ENCODE measurements at regions not wholly inside any gene's neighbourhood (a gene's known extent, or its start where the extent isn't known, plus 50 kb on each side); places are given as distances from the start of the nearest gene placed in this dataset.

DNA sequence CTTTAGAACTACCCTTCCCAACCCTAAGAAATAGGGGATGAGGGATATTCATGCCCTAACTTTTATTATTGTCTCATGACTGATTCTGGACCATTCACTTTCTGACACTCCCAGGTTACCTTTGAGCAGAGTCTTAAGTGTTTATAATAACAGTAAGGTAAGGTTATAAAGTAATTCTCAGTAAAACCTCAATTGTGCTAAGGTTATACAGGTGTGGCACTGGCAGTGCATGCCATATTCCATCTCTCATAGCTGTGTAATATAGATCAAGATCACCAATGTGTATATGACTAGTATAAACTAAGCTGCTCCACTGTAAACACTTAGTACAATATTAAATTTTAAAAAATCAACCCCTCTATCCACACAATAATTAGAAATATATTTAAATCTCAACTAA lies 89.1 kb downstream of the KCNJ2 start:
- Histone ChIP-seq H3K4me1 (ENCODE audit: control insufficient read depth in 1 of 2, insufficient read depth in 2 of 2, low read length in 2 of 2) (no peaks in the 10 kb centered on the region), H3K27me3 (ENCODE audit: low read depth, low read length) (no peaks in the 10 kb centered on the region), H3K4me3 (ENCODE audit: low read depth in 1 of 2, low read length in 2 of 2) (no peak overlapping the region), H3K36me3 (ENCODE audit: control insufficient read depth in 1 of 2, insufficient read depth in 2 of 2, low read length in 2 of 2) (no peaks in the 10 kb centered on the region), H3K27ac (ENCODE audit: low read length) (no peak overlapping the region), H3K9me3 (ENCODE audit: control insufficient read depth in 1 of 2, low read length in 2 of 2) (no peaks in the 10 kb centered on the region)

DNA sequence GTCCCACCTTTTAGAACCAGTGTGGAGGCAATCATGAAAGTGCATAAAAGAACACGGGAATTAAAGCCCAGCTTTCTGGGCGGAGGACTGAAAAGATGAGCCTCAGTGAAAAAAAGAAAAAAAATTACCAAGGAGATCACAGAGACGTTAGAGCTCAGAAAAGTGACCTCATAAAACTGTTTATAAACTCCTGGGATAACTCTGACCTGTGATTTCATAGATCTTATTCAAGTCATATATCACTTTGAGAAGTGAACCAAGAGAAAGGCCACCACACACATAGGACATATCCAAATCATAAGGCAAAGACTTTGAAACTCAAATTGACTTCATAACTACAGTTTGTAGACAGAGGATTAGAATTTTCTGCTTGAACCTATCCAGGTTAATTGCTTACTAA lies 90.1 kb downstream of the KCNJ2 start:
- no peaks in the 10 kb centered on the region for H3K4me1 ChIP-seq (ENCODE audit: control insufficient read depth in 1 of 2, insufficient read depth in 2 of 2, low read length in 2 of 2)
- H3K27me3 ChIP-seq (ENCODE audit: low read depth, low read length) = no peaks in the 10 kb centered on the region
- H3K36me3 ChIP-seq (ENCODE audit: control insufficient read depth in 1 of 2, insufficient read depth in 2 of 2, low read length in 2 of 2) = no peaks in the 10 kb centered on the region
- no peak overlapping the region for H3K4me3 ChIP-seq (ENCODE audit: low read depth in 1 of 2, low read length in 2 of 2)
- no peak overlapping the region for H3K27ac ChIP-seq (ENCODE audit: low read length)
- no peaks in the 10 kb centered on the region for H3K9me3 ChIP-seq (ENCODE audit: control insufficient read depth in 1 of 2, low read length in 2 of 2)

DNA sequence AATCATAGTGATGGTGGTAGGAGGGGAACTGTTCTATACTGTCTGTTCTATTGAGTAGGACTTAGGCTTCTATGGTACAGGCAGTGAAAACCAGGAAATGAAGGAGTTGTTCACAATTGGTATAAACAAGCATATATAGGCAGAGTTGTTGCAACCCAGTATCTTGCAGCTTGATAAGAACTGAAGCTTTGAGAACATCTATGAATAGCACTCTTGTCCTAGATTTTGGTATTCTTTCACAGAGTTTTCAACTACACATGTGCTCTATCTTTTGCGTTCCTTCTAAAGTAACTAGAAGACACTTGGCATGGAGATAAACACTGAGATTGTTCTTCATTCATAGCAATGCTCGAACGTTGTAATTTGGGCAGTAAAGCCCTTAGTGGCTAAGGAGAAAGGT lies 91.8 kb downstream of the KCNJ2 start:
- no peaks in the 10 kb centered on the region for H3K4me1 ChIP-seq (ENCODE audit: control insufficient read depth in 1 of 2, insufficient read depth in 2 of 2, low read length in 2 of 2)
- no peak overlapping the region for H3K27ac ChIP-seq (ENCODE audit: low read length)
- H3K9me3 ChIP-seq (ENCODE audit: control insufficient read depth in 1 of 2, low read length in 2 of 2) = no peaks in the 10 kb centered on the region

DNA sequence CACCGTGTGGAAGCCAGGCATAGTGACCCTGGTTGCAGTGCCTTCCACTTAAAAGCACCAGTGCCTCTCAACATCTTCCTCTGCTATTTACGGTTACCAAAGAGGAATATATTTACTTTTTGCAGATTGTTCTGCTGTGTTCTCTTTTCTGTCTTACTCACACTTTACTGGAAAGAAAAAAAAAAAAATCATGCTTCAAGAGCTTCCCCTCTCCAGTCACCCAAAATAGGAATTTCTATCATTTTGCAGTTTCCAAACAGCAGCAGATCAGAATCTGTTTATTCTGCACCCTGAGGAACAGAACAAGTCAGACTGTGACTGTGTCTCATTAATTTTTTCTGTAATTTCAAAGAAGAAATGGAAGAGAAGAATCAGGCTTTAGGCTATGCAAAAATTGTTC lies 96.1 kb downstream of the KCNJ2 start:
- Histone ChIP-seq H3K27me3 (ENCODE audit: low read depth, low read length) (no peaks in the 10 kb centered on the region), H3K4me1 (ENCODE audit: control insufficient read depth in 1 of 2, insufficient read depth in 2 of 2, low read length in 2 of 2) (no peaks in the 10 kb centered on the region), H3K27ac (ENCODE audit: low read length) (no peak overlapping the region), H3K9me3 (ENCODE audit: control insufficient read depth in 1 of 2, low read length in 2 of 2) (no peaks in the 10 kb centered on the region), H3K4me3 (ENCODE audit: low read depth in 1 of 2, low read length in 2 of 2) (no peak overlapping the region), H3K36me3 (ENCODE audit: control insufficient read depth in 1 of 2, insufficient read depth in 2 of 2, low read length in 2 of 2) (no peaks in the 10 kb centered on the region)

More for the DNA sequence above, 91.8 kb downstream of the KCNJ2 start:
- no peaks in the 10 kb centered on the region for H3K36me3 ChIP-seq (ENCODE audit: control insufficient read depth in 1 of 2, insufficient read depth in 2 of 2, low read length in 2 of 2)
- H3K27me3 ChIP-seq (ENCODE audit: low read depth, low read length) = no peaks in the 10 kb centered on the region
- H3K4me3 ChIP-seq (ENCODE audit: low read depth in 1 of 2, low read length in 2 of 2) = no peak overlapping the region

DNA sequence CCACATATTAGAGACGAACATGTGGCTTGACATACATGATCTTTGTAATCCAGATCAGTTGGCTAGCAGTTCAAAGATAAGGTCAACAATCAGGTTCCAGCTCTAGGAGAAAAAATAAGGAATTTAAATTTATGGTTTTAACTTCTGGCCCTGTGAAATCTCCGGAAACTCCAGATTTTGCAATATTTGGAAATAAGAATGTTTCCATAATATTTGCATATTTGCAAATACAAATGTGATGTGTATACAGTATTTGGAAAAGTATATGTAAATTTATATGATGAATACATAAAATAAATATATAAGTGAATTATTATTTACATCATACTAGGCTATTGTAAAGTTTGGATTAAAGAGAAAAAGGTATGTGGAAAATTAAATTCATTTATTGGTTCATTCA lies 97.1 kb downstream of the KCNJ2 start:
- Histone ChIP-seq H3K27ac (ENCODE audit: low read length) (no peak overlapping the region), H3K36me3 (ENCODE audit: control insufficient read depth in 1 of 2, insufficient read depth in 2 of 2, low read length in 2 of 2) (no peaks in the 10 kb centered on the region)

DNA sequence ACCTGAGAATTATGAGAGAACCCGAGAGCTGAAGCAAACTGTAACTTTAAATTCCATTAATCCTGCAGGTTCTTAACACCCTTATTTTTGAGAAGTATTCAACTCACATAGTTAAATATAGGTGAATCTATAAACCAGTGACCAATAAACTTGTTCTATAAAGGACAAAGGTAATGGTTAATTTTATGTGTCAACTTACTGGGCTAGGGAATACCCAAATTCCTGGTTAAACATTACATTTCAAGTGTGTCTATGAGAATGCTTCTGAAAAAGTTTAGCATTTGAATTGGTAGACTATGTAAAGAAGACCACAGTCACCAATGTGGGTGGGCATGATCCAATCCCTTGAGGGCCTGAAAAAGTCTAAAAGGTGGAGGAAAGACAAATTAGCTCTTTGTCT lies 99.1 kb downstream of the KCNJ2 start:
- Histone ChIP-seq H3K36me3 (ENCODE audit: control insufficient read depth in 1 of 2, insufficient read depth in 2 of 2, low read length in 2 of 2) (no peaks in the 10 kb centered on the region), H3K4me3 (ENCODE audit: low read depth in 1 of 2, low read length in 2 of 2) (no peak overlapping the region)

More for the DNA sequence above, 97.1 kb downstream of the KCNJ2 start:
- Histone ChIP-seq H3K4me1 (ENCODE audit: control insufficient read depth in 1 of 2, insufficient read depth in 2 of 2, low read length in 2 of 2) (no peaks in the 10 kb centered on the region), H3K27me3 (ENCODE audit: low read depth, low read length) (no peaks in the 10 kb centered on the region), H3K9me3 (ENCODE audit: control insufficient read depth in 1 of 2, low read length in 2 of 2) (no peaks in the 10 kb centered on the region), H3K4me3 (ENCODE audit: low read depth in 1 of 2, low read length in 2 of 2) (no peak overlapping the region)

DNA sequence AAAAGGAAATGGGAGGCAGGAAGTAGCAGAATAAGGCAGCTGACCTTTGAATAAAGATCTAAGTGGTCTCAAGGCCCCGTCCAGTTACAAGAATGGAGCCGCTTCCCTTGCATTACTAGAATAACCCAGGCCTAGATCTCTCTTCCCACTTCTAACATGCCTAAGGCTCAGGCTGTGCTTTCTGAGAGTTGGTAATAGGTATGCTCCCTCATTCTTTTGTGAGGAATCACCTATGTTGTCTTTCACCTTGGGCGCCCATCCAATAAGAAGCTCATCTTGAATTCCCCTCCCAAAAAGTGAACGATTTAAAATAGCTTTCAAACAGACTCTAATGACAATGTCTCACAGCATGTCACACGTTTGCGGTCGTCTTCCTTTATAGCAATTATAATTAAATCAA lies 101.2 kb downstream of the KCNJ2 start:
- Histone ChIP-seq H3K4me1 (ENCODE audit: control insufficient read depth in 1 of 2, insufficient read depth in 2 of 2, low read length in 2 of 2) (no peaks in the 10 kb centered on the region), H3K27ac (ENCODE audit: low read length) (no peak overlapping the region), H3K27me3 (ENCODE audit: low read depth, low read length) (no peaks in the 10 kb centered on the region), H3K36me3 (ENCODE audit: control insufficient read depth in 1 of 2, insufficient read depth in 2 of 2, low read length in 2 of 2) (no peaks in the 10 kb centered on the region), H3K9me3 (ENCODE audit: control insufficient read depth in 1 of 2, low read length in 2 of 2) (no peaks in the 10 kb centered on the region), H3K4me3 (ENCODE audit: low read depth in 1 of 2, low read length in 2 of 2) (no peak overlapping the region)

More for the DNA sequence above, 99.1 kb downstream of the KCNJ2 start:
- Histone ChIP-seq H3K27me3 (ENCODE audit: low read depth, low read length) (no peaks in the 10 kb centered on the region), H3K27ac (ENCODE audit: low read length) (no peak overlapping the region), H3K9me3 (ENCODE audit: control insufficient read depth in 1 of 2, low read length in 2 of 2) (no peaks in the 10 kb centered on the region), H3K4me1 (ENCODE audit: control insufficient read depth in 1 of 2, insufficient read depth in 2 of 2, low read length in 2 of 2) (no peaks in the 10 kb centered on the region)

DNA sequence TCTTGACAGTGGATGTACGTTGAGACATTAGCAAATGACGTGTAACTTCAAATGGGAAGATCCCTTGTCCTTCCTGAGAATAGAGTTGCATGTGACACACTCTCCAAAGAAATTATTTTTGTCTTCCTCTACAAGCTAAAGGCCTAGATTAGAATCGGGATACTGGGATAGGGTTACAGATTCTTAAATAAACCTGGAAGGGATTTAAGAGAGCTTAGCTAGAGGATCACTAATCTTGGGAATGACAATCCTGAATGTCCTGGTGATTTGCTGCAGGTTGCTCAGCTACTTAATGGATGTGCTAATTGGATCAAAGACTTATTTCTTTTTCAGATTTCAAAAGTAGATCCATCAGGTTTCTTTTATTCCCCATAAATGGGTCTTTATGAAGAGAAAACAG lies 101.9 kb downstream of the KCNJ2 start:
- Histone ChIP-seq H3K4me1 (ENCODE audit: control insufficient read depth in 1 of 2, insufficient read depth in 2 of 2, low read length in 2 of 2) (no peaks in the 10 kb centered on the region), H3K9me3 (ENCODE audit: control insufficient read depth in 1 of 2, low read length in 2 of 2) (no peaks in the 10 kb centered on the region), H3K4me3 (ENCODE audit: low read depth in 1 of 2, low read length in 2 of 2) (no peak overlapping the region), H3K27ac (ENCODE audit: low read length) (no peak overlapping the region), H3K36me3 (ENCODE audit: control insufficient read depth in 1 of 2, insufficient read depth in 2 of 2, low read length in 2 of 2) (no peaks in the 10 kb centered on the region), H3K27me3 (ENCODE audit: low read depth, low read length) (no peaks in the 10 kb centered on the region)

DNA sequence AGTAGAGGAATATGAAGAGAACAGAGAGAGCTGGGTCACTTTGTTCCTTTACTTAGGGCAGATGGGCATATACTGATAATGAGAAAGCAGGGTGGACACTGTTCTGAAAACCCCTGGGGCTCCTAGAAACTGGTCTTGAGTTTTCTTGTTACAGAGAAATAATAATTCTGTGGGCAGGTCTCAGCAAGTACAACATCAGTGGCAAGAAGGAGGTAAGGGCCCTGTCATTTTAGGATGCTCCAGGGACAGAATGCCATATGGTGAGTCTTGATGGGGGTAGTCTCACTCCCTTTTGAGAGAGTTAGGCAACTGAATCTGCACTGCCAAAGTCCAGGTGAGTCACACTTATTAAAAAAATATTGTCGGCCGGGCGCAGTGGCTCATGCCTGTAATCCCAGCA lies 102.3 kb downstream of the KCNJ2 start:
- no peaks in the 10 kb centered on the region for H3K27me3 ChIP-seq (ENCODE audit: low read depth, low read length)
- H3K4me1 ChIP-seq (ENCODE audit: control insufficient read depth in 1 of 2, insufficient read depth in 2 of 2, low read length in 2 of 2) = no peaks in the 10 kb centered on the region
- H3K27ac ChIP-seq (ENCODE audit: low read length) = no peak overlapping the region
- H3K4me3 ChIP-seq (ENCODE audit: low read depth in 1 of 2, low read length in 2 of 2) = no peak overlapping the region
- no peaks in the 10 kb centered on the region for H3K9me3 ChIP-seq (ENCODE audit: control insufficient read depth in 1 of 2, low read length in 2 of 2)
- H3K36me3 ChIP-seq (ENCODE audit: control insufficient read depth in 1 of 2, insufficient read depth in 2 of 2, low read length in 2 of 2) = no peaks in the 10 kb centered on the region

DNA sequence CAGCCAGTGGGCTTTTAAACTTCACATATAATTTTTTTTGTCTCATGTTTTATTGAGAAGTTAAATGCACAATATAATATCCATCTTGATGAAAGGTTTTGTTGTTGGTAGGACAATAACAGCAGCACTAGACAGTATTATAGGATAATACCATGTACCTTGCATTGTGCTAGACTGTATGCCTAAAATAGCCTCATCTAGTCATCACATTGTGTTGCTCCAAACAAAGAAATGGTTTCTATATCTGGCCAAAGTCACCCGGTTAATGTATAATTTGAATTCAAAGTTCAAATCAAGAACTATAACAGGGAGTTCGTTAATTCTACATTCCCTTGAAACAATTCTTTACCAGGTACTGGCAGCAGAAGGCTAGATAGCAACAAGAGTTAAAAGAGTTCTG lies 104.9 kb downstream of the KCNJ2 start:
- Histone ChIP-seq H3K4me1 (ENCODE audit: control insufficient read depth in 1 of 2, insufficient read depth in 2 of 2, low read length in 2 of 2) (no peaks in the 10 kb centered on the region), H3K9me3 (ENCODE audit: control insufficient read depth in 1 of 2, low read length in 2 of 2) (no peaks in the 10 kb centered on the region), H3K4me3 (ENCODE audit: low read depth in 1 of 2, low read length in 2 of 2) (no peak overlapping the region), H3K27me3 (ENCODE audit: low read depth, low read length) (no peaks in the 10 kb centered on the region), H3K27ac (ENCODE audit: low read length) (no peak overlapping the region), H3K36me3 (ENCODE audit: control insufficient read depth in 1 of 2, insufficient read depth in 2 of 2, low read length in 2 of 2) (no peaks in the 10 kb centered on the region)

DNA sequence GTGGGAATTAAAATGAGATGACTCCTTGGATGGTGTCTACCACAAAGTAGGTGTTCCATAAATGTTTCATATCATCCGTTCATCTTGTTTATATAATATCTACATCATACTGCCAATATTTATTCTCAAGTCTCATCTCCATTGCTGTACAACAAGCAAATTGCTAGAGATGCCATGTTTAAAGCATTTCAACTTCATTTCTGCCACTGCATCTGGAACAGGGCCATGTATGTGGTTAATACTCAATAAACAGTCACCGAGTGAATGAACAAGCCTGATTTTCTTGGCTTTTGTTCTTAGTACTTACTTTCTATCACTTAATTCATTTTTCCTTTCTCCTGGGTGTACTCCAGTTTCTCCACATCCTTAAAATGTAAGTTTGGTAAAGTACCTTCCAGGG lies 107.6 kb downstream of the KCNJ2 start:
- no peaks in the 10 kb centered on the region for H3K36me3 ChIP-seq (ENCODE audit: control insufficient read depth in 1 of 2, insufficient read depth in 2 of 2, low read length in 2 of 2)
- no peaks in the 10 kb centered on the region for H3K9me3 ChIP-seq (ENCODE audit: control insufficient read depth in 1 of 2, low read length in 2 of 2)
- H3K4me1 ChIP-seq (ENCODE audit: control insufficient read depth in 1 of 2, insufficient read depth in 2 of 2, low read length in 2 of 2) = no peaks in the 10 kb centered on the region
- no peaks in the 10 kb centered on the region for H3K27me3 ChIP-seq (ENCODE audit: low read depth, low read length)
- H3K4me3 ChIP-seq (ENCODE audit: low read depth in 1 of 2, low read length in 2 of 2) = no peak overlapping the region
- H3K27ac ChIP-seq (ENCODE audit: low read length) = no peak overlapping the region

DNA sequence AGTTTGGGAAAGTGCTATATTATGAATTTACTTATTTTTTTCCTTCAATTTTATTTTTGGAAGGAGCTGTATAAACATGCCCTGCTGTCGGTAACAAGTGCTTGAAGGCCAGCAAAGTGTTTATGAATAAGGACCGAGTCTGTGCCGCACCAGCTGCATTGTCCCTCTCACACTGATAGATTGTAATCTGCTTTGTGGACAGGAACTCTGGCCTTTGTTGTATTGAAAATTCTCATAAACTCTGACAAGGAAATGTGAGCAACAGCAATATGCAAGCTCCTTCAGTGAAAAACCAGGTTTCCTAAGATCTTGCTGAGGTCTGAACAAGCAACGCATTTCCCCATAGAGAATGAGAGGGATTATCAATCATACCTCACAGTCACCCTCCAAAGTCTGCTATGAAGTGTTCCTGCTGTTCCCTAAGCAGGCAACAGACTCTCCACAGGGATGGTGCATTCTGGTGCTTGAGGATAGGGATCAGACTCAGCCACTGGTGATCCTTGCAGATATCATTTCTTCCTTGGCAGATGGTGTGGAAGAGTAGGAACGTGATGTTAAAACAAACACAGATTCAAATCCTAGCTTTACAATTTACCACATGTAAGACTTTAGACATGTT lies 109.6 kb downstream of the KCNJ2 start:
- H3K27me3 ChIP-seq (ENCODE audit: low read depth, low read length) = no peaks in the 10 kb centered on the region
- no peak overlapping the region for H3K27ac ChIP-seq (ENCODE audit: low read length)

More for the DNA sequence above, 109.6 kb downstream of the KCNJ2 start:
- H3K36me3 ChIP-seq (ENCODE audit: control insufficient read depth in 1 of 2, insufficient read depth in 2 of 2, low read length in 2 of 2) = no peaks in the 10 kb centered on the region
- H3K4me3 ChIP-seq (ENCODE audit: low read depth in 1 of 2, low read length in 2 of 2) = no peak overlapping the region
- no peaks in the 10 kb centered on the region for H3K9me3 ChIP-seq (ENCODE audit: control insufficient read depth in 1 of 2, low read length in 2 of 2)
- H3K4me1 ChIP-seq (ENCODE audit: control insufficient read depth in 1 of 2, insufficient read depth in 2 of 2, low read length in 2 of 2) = no peaks in the 10 kb centered on the region
